LNCaP clone FGC (cell line): ENCODE measurements at regions not wholly inside any gene's neighbourhood (a gene's known extent, or its start where the extent isn't known, plus 50 kb on each side); places are given as distances from the start of the nearest gene placed in this dataset.

Source experiments
- DNase-seq: peaks from one replicate; pipeline ENCODE4 v3.0.0-alpha.2; 2011; ENCODE audit warnings: low read depth
- H3K4me3 ChIP-seq: 2 replicates; pipeline ENCODE4 v1.5.1; 2011; ENCODE audit warnings: mild to moderate bottlenecking, low read depth, low read length, control low read depth
- CTCF ChIP-seq: IDR thresholded peaks from 2 replicates; pipeline ENCODE4 v1.5.1; 2012; ENCODE audit warnings: mild to moderate bottlenecking; ENCODE audit not compliant: control insufficient read depth, insufficient read depth; ENCODE audit errors: extremely low read depth

- DNase-seq = no peak
- TF ChIP-seq CTCF = no peak
- no peak overlapping the region for H3K4me3 ChIP-seq
These were observed 542.7 kb upstream of the ADGRL4 start for GRCh38 chr1:79549201-79549600.

GRCh38 chr1:79547514-79547913 lies 541.0 kb upstream of the ADGRL4 start:
- H3K4me3 ChIP-seq = no peak overlapping the region
- no peak for DNase-seq
- TF ChIP-seq CTCF = no peak

GRCh38 chr1:79543394-79543793 lies 536.9 kb upstream of the ADGRL4 start:
- peak; percentile 22 for DNase-seq
- H3K4me3 ChIP-seq = no peak overlapping the region
- TF ChIP-seq CTCF = no peak

GRCh38 chr1:79539001-79539400 lies 532.5 kb upstream of the ADGRL4 start:
- no peak for DNase-seq
- TF ChIP-seq CTCF = no peak
- H3K4me3 ChIP-seq = no peak overlapping the region

- no peak for DNase-seq
- TF ChIP-seq CTCF = no peak
- H3K4me3 ChIP-seq = no peak overlapping the region
These were observed 526.0 kb upstream of the ADGRL4 start for GRCh38 chr1:79532555-79532954.

GRCh38 chr1:79531790-79532189 lies 525.3 kb upstream of the ADGRL4 start:
- TF ChIP-seq CTCF = no peak
- DNase-seq = no peak
- no peak overlapping the region for H3K4me3 ChIP-seq

- no peak overlapping the region for H3K4me3 ChIP-seq
- no peak for TF ChIP-seq CTCF
- no peak for DNase-seq
These were observed 523.9 kb upstream of the ADGRL4 start for GRCh38 chr1:79530476-79530875.
